HCT116 (cell line): ENCODE measurements at regions not wholly inside any gene's neighbourhood (a gene's known extent, or its start where the extent isn't known, plus 50 kb on each side); places are given as distances from the start of the nearest gene placed in this dataset.

Experiments used
- CEBPB ChIP-seq: IDR thresholded peaks from 2 replicates; pipeline ENCODE4 v1.6.1; 2012; ENCODE audit warnings: low read depth
- ELF1 ChIP-seq: IDR thresholded peaks from 2 replicates; pipeline ENCODE4 v1.6.1; 2012; ENCODE audit warnings: low read depth, borderline replicate concordance
- EZH2 ChIP-seq: fragments of 200-600 bp; sonication (generic); IDR thresholded peaks from 2 replicates; pipeline ENCODE4 v1.6.1; 2017; ENCODE audit warnings: antibody characterized with exemption, mixed run types
- JUND ChIP-seq: IDR thresholded peaks from 2 replicates; pipeline ENCODE4 v1.6.1; 2012
- POLR2A ChIP-seq: IDR thresholded peaks from 2 replicates; pipeline ENCODE4 v1.7.0; 2011; ENCODE audit warnings: borderline replicate concordance; ENCODE audit not compliant: insufficient read depth, insufficient read length; ENCODE audit errors: extremely low read depth
- SIN3A ChIP-seq: IDR thresholded peaks from 2 replicates; pipeline ENCODE4 v1.6.1; 2012; ENCODE audit warnings: low read depth
- TF ChIP-seq, protein P1 (sequence below), 3 experiments: fragments of 200-600 bp in 1 of 3; sonication (generic) in 1 of 3; IDR thresholded peaks in 2 of 3; conservative IDR thresholded peaks in 1 of 3; 2 replicates each; pipeline ENCODE4 v1.5.1; 2012 to 2017; ENCODE audit warnings: low read depth in 2 of 3, low read length in 2 of 3, antibody characterized with exemption in 1 of 3, borderline replicate concordance in 1 of 3, control low read depth in 1 of 3, mild to moderate bottlenecking in 1 of 3, mixed read lengths in 1 of 3, mixed run types in 1 of 3, moderate library complexity in 1 of 3; ENCODE audit not compliant: insufficient read depth in 1 of 3
- TF ChIP-seq, protein P2 (sequence below): IDR thresholded peaks from 2 replicates; pipeline ENCODE4 v1.6.1; 2012

DNA sequence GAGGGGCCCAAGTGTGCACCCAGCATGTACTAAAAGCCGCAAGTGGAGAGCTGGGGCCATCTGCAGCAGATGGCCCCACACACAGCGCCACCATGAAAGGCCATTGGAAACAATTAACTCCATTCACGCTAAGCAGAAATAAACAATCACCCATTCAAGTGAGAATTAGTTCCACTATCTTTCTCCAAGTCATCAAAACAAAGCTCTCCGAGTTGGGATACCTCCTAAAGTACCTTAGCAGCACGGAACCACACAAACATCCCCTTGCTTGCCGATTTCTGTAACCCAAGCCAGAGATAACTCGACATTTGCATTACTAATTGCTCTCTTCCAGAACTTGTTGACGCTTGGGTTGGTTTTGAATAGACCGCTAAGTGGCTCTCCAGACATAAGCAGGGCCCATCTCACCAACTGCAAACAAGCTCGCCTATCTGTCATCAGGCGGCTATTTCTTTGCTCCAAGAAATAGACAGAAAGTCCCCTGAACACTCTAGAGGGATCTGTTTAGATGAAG lies 840.6 kb upstream of the SALL3 start:
- TF ChIP-seq, protein P1, sequence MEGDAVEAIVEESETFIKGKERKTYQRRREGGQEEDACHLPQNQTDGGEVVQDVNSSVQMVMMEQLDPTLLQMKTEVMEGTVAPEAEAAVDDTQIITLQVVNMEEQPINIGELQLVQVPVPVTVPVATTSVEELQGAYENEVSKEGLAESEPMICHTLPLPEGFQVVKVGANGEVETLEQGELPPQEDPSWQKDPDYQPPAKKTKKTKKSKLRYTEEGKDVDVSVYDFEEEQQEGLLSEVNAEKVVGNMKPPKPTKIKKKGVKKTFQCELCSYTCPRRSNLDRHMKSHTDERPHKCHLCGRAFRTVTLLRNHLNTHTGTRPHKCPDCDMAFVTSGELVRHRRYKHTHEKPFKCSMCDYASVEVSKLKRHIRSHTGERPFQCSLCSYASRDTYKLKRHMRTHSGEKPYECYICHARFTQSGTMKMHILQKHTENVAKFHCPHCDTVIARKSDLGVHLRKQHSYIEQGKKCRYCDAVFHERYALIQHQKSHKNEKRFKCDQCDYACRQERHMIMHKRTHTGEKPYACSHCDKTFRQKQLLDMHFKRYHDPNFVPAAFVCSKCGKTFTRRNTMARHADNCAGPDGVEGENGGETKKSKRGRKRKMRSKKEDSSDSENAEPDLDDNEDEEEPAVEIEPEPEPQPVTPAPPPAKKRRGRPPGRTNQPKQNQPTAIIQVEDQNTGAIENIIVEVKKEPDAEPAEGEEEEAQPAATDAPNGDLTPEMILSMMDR (IDR thresholded peaks at IDR 0.05 in 2 of 3, conservative IDR thresholded peaks at IDR 0.05 in 1 of 3; ENCODE audit: borderline replicate concordance in 1 of 3, insufficient read depth in 1 of 3, low read depth in 2 of 3, low read length in 2 of 3) = no peak
- TF ChIP-seq CEBPB (no peak), EZH2 (no peak), POLR2A (no peak), ELF1 (no peak), JUND (no peak), SIN3A (no peak)
- TF ChIP-seq, protein P2, sequence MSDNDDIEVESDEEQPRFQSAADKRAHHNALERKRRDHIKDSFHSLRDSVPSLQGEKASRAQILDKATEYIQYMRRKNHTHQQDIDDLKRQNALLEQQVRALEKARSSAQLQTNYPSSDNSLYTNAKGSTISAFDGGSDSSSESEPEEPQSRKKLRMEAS = no peak
